ENCODE measurements at regions not wholly inside any gene's neighbourhood (a gene's known extent, or its start where the extent isn't known, plus 50 kb on each side); places are given as distances from the start of the nearest gene placed in this dataset.

DNA sequence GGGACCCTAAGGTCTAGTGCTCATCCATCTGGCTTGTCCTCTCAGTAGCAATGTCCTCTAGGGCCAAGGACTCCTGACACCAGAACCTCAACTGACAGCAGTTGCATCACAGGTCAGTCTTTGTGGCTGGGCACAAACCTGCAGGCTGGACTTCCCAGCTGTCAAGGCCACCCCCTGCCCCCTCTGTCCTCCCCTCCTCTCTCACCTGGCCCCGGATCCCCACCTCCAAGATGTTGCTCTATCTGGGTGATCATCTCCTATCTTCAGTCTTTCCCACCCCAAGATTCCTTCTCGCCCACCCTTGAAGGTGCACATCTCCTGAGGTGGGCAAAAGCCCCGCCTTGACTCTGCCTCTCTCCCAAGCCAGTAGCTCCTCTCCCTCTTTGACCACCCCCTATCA lies 131.8 kb upstream of the SRSF6 start:
- Histone ChIP-seq H3K36me3 (ENCODE audit: insufficient read depth in 1 of 2, low read depth in 1 of 2) (no peaks in the 10 kb centered on the region), H3K27me3 (ENCODE audit: insufficient read depth in 3 of 3, low read length in 2 of 3) (no peaks in the 10 kb centered on the region), H3K9me3 (no peaks in the 10 kb centered on the region), H3K4me1 (no peaks in the 10 kb centered on the region), H3K27ac (no peak overlapping the region), H3K4me3 (no peak overlapping the region)
- no peak for DNase-seq
- no peak for ATAC-seq
- WGBS, 3 donors, result 69 to 87% (median 78%) methylated on average over 3 of the region's 3 CpGs
- intact Hi-C loops (cut with DNase I), result no loop called here
- no peak for TF ChIP-seq CTCF (IDR thresholded peaks at IDR 0.05)

DNA sequence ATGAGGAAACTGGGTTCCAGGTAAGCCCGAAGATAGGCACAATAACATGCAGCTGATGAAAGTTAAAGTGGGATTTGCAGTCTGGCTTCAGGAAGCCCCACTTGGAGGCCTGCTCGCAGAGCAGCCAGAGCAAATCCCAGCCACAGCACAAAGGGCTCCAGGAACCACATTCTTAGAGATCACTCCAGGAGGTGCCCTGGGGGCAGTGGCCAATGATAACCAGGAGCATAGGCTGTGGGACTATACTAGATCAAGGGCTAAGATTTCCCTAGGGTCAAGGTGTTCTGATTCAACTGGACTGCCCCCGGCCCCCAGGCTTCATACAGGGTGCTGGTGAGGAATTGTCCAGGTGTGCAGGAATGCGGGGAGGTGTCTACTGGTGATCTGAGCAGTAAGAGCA lies 133.9 kb upstream of the PTPRT start:
- no peak for ATAC-seq
- no peak for TF ChIP-seq CTCF (IDR thresholded peaks at IDR 0.05)
- no peaks in the 10 kb centered on the region for H3K4me1 ChIP-seq
- DNase-seq, result no peak
- 82 to 83% (median 83%) methylated on average over 4 of the region's 4 CpGs for WGBS, 3 donors
- H3K36me3 ChIP-seq (ENCODE audit: insufficient read depth in 1 of 2, low read depth in 1 of 2), result no peaks in the 10 kb centered on the region
- no peak overlapping the region for H3K27ac ChIP-seq
- intact Hi-C loops (cut with DNase I), result no loop called here
- no peaks in the 10 kb centered on the region for H3K9me3 ChIP-seq
- no peak overlapping the region for H3K4me3 ChIP-seq
- no peaks in the 10 kb centered on the region for H3K27me3 ChIP-seq (ENCODE audit: insufficient read depth in 3 of 3, low read length in 2 of 3)

DNA sequence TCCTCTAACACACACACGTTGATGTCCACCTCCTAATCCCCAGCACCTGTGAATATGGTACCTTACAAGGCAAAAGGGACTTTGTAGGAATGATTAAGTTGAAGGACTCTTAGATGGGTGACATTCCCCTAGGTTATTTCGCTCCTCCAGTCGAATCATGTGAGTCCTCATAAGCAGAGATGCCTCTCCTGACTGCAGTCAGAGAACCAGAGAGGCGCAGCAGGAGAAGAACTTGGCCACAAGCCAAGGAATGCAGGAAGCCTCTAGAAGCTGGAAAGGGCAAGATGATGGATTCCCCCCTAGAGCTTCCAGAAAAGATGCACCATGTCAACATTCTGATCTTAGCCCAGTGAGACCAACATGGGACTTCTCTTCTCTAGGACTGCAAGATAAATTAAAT lies 133.1 kb upstream of the PTPRT start:
- no peaks in the 10 kb centered on the region for H3K36me3 ChIP-seq (ENCODE audit: insufficient read depth in 1 of 2, low read depth in 1 of 2)
- DNase-seq, result no peak
- WGBS, 3 donors, result 42 to 49% (median 49%) methylated on average over 4 of the region's 4 CpGs
- H3K9me3 ChIP-seq, result no peaks in the 10 kb centered on the region
- intact Hi-C loops (cut with DNase I), result no loop called here
- no peaks in the 10 kb centered on the region for H3K27me3 ChIP-seq (ENCODE audit: insufficient read depth in 3 of 3, low read length in 2 of 3)
- no peaks in the 10 kb centered on the region for H3K4me1 ChIP-seq
- TF ChIP-seq CTCF (IDR thresholded peaks at IDR 0.05), result no peak
- H3K4me3 ChIP-seq, result no peak overlapping the region
- ATAC-seq, result no peak
- H3K27ac ChIP-seq, result no peak overlapping the region

GRCh38 chr20:43320536-43320935 lies 130.8 kb upstream of the PTPRT start:
- intact Hi-C loops (cut with DNase I), result no loop called here
- no peak for ATAC-seq
- no peaks in the 10 kb centered on the region for H3K27me3 ChIP-seq (ENCODE audit: insufficient read depth in 3 of 3, low read length in 2 of 3)
- no peak for DNase-seq
- H3K4me3 ChIP-seq, result no peak overlapping the region
- no peak overlapping the region for H3K27ac ChIP-seq
- no peaks in the 10 kb centered on the region for H3K9me3 ChIP-seq
- H3K36me3 ChIP-seq (ENCODE audit: insufficient read depth in 1 of 2, low read depth in 1 of 2), result no peaks in the 10 kb centered on the region
- no peak for TF ChIP-seq CTCF (IDR thresholded peaks at IDR 0.05)
- 40 to 44% (median 42%) methylated on average over 3 of the region's 3 CpGs for whole genome bisulfite sequencing, 3 donors
- no peaks in the 10 kb centered on the region for H3K4me1 ChIP-seq

GRCh38 chr20:43318755-43319297 lies 129.1 kb upstream of the PTPRT start:
- no peak for TF ChIP-seq CTCF (IDR thresholded peaks at IDR 0.05)
- 61 to 70% (median 62%) methylated on average over 5 of the region's 5 CpGs for WGBS, 3 donors
- intact Hi-C loops (cut with DNase I), result no loop called here

More at GRCh38 chr20:43318755-43319297, 129.1 kb upstream of the PTPRT start:
- H3K27me3 ChIP-seq (ENCODE audit: insufficient read depth in 3 of 3, low read length in 2 of 3), result no peaks in the 10 kb centered on the region
- DNase-seq, result no peak
- H3K27ac ChIP-seq, result no peak overlapping the region
- no peaks in the 10 kb centered on the region for H3K9me3 ChIP-seq
- H3K36me3 ChIP-seq (ENCODE audit: insufficient read depth in 1 of 2, low read depth in 1 of 2), result no peaks in the 10 kb centered on the region
- no peak overlapping the region for H3K4me3 ChIP-seq
- H3K4me1 ChIP-seq, result no peaks in the 10 kb centered on the region
- no peak for ATAC-seq

Measured in psoas muscle (tissue), 7 donors.